Neuronal stem cell (in vitro differentiated cells): ENCODE measurements at regions not wholly inside any gene's neighbourhood (a gene's known extent, or its start where the extent isn't known, plus 50 kb on each side); places are given as distances from the start of the nearest gene placed in this dataset.

ENCODE experiments used
- DNase-seq: peaks from one replicate; pipeline ENCODE4 v3.0.0-alpha.2; 2013; ENCODE audit warnings: low spot score
- H2AFZ ChIP-seq: one replicate; pipeline ENCODE4 v1.6.1; 2013; ENCODE audit warnings: mild to moderate bottlenecking, low read length, inconsistent platforms
- H2AK5ac ChIP-seq: 2 replicates; pipeline ENCODE4 v1.6.1; 2013; ENCODE audit warnings: low read depth, mild to moderate bottlenecking, inconsistent platforms, low read length, moderate library complexity, mixed read lengths
- H2BK120ac ChIP-seq: 2 replicates; pipeline ENCODE4 v1.6.1; 2013; ENCODE audit warnings: low read depth, mild to moderate bottlenecking, inconsistent platforms, low read length, moderate library complexity, mixed read lengths
- H2BK12ac ChIP-seq: one replicate; pipeline ENCODE4 v1.6.1; 2013; ENCODE audit warnings: low read length, inconsistent platforms
- H2BK15ac ChIP-seq: 2 replicates; pipeline ENCODE4 v1.6.1; 2013; ENCODE audit warnings: mild to moderate bottlenecking, low read length, inconsistent platforms, mixed read lengths
- H2BK5ac ChIP-seq: one replicate; pipeline ENCODE4 v1.6.1; 2013; ENCODE audit warnings: inconsistent platforms, mild to moderate bottlenecking, low read length, moderate library complexity
- H3K14ac ChIP-seq: one replicate; pipeline ENCODE4 v1.6.1; 2013; ENCODE audit warnings: low read length, inconsistent platforms
- H3K18ac ChIP-seq: 2 replicates; pipeline ENCODE4 v1.6.1; 2013; ENCODE audit warnings: low read length, inconsistent platforms
- H3K23ac ChIP-seq: 2 replicates; pipeline ENCODE4 v1.6.1; 2013; ENCODE audit warnings: low read depth, mild to moderate bottlenecking, mixed read lengths, low read length, inconsistent platforms; ENCODE audit not compliant: poor library complexity
- H3K27ac ChIP-seq: replicated peaks from 3 replicates; pipeline ENCODE4 v1.5.1; 2013; ENCODE audit warnings: low read length, inconsistent platforms
- H3K27me3 ChIP-seq, 3 experiments: 2 replicates each; pipeline ENCODE4 v1.6.1; 2013; ENCODE audit warnings: low read length in 3 of 3, mild to moderate bottlenecking in 2 of 3, inconsistent platforms in 1 of 3, low read depth in 1 of 3, mixed read lengths in 1 of 3, moderate library complexity in 1 of 3; ENCODE audit not compliant: control insufficient read depth in 3 of 3, insufficient read depth in 3 of 3
- H3K36me3 ChIP-seq, 2 donors: replicated peaks in 1 of 2; 2 replicates each; pipeline ENCODE4 v1.6.1; 2013; ENCODE audit warnings: low read length in 2 of 2; ENCODE audit not compliant: control insufficient read depth in 2 of 2, insufficient read depth in 2 of 2
- H3K4ac ChIP-seq: 2 replicates; pipeline ENCODE4 v1.6.1; 2013; ENCODE audit warnings: inconsistent platforms, mild to moderate bottlenecking, low read length, moderate library complexity
- H3K4me1 ChIP-seq, 2 donors: 1 replicate in 1 of 2; 2 replicates in 1 of 2; pipeline ENCODE4 v1.6.1; 2013; ENCODE audit warnings: low read length in 2 of 2, low read depth in 1 of 2; ENCODE audit not compliant: control insufficient read depth in 2 of 2, insufficient read depth in 1 of 2
- H3K4me2 ChIP-seq: one replicate; pipeline ENCODE4 v1.6.1; 2013; ENCODE audit warnings: mild to moderate bottlenecking, low read length, inconsistent platforms; ENCODE audit not compliant: insufficient read depth, poor library complexity, severe bottlenecking
- H3K4me3 ChIP-seq, 2 donors: 2 replicates each; pipeline ENCODE4 v1.5.1; 2013; ENCODE audit warnings: low read length in 2 of 2, mild to moderate bottlenecking in 2 of 2, inconsistent platforms in 1 of 2, moderate library complexity in 1 of 2
- H3K79me1 ChIP-seq: one replicate; pipeline ENCODE4 v1.6.1; 2013; ENCODE audit warnings: low read depth, mild to moderate bottlenecking, inconsistent platforms, low read length, moderate library complexity
- H3K9ac ChIP-seq: one replicate; pipeline ENCODE4 v1.6.1; 2013; ENCODE audit warnings: mild to moderate bottlenecking, low read depth, low read length, inconsistent platforms; ENCODE audit not compliant: poor library complexity
- H3K9me3 ChIP-seq, 2 donors: replicated peaks in 1 of 2; 2 replicates each; pipeline versions ENCODE3 to v1.6.1; 2013; ENCODE audit warnings: low read length in 2 of 2, mild to moderate bottlenecking in 2 of 2, inconsistent platforms in 1 of 2, low read depth in 1 of 2, mixed read lengths in 1 of 2, moderate library complexity in 1 of 2; ENCODE audit not compliant: control insufficient read depth in 2 of 2, insufficient read depth in 1 of 2
- H4K8ac ChIP-seq: one replicate; pipeline ENCODE4 v1.6.1; 2013; ENCODE audit warnings: low read depth, mild to moderate bottlenecking, inconsistent platforms, low read length, moderate library complexity
- H4K91ac ChIP-seq: one replicate; pipeline ENCODE4 v1.6.1; 2013; ENCODE audit warnings: low read length, low read depth, mild to moderate bottlenecking, inconsistent platforms; ENCODE audit not compliant: poor library complexity
- WGBS, 2 donors: extraction: QIAGEN DNeasy Blood & Tissue Kit; methylation state at CpG; one replicate each; pipeline ENCODE4 v1.1.7; 2013; ENCODE audit warnings: missing lambda C conversion rate in 2 of 2, mixed read lengths in 1 of 2; ENCODE audit not compliant: insufficient read length in 2 of 2, insufficient replicate concordance in 1 of 2; ENCODE audit errors: extremely low coverage in 2 of 2; 5-methylcytosine and 5-hydroxymethylcytosine counted together

DNA sequence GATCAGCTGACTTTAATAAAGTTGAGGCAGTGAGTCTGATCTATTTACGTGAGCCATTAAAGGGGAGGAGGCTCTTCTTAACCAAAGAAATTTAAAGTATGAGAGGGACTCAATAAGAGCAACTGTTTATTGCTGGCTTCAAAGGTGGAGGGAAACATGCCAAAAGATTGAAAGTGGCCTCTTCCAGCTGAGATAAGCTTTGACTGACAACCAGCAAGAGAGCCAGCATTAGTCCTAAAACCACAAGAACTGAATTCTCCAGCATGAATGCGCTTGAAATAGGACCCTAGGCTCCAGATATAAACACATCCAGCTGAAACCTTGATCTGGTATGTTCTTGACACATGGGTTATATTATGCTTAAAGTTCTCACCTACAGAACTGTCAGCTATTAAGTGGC lies 123.1 kb upstream of the GJE1 start:
- Histone ChIP-seq H3K14ac (no peak overlapping the region), H3K23ac (no peak overlapping the region), H3K18ac (no peak overlapping the region), H3K4me3 (no peak overlapping the region), H3K9ac (no peak overlapping the region), H2BK120ac (no peak overlapping the region), H3K4me1 (peaks cover 2 to 3% of the 10 kb centered on the region in 2 donors), H4K91ac (no peak overlapping the region), H3K9me3 (no peaks in the 10 kb centered on the region), H2AFZ (peak overlapping the region; percentile 23), H4K8ac (no peak overlapping the region), H3K79me1 (no peaks in the 10 kb centered on the region), H2BK5ac (no peak overlapping the region), H3K27me3 (no peaks in the 10 kb centered on the region), H3K36me3 (no peaks in the 10 kb centered on the region), H2BK15ac (no peak overlapping the region), H3K27ac (no peak overlapping the region), H3K4ac (no peak overlapping the region), H2AK5ac (no peak overlapping the region), H3K4me2 (no peak overlapping the region), H2BK12ac (no peak overlapping the region)
- no peak for DNase-seq
- WGBS, 2 donors: no CpG with 5 or more reads among the region's 2 CpGs

DNA sequence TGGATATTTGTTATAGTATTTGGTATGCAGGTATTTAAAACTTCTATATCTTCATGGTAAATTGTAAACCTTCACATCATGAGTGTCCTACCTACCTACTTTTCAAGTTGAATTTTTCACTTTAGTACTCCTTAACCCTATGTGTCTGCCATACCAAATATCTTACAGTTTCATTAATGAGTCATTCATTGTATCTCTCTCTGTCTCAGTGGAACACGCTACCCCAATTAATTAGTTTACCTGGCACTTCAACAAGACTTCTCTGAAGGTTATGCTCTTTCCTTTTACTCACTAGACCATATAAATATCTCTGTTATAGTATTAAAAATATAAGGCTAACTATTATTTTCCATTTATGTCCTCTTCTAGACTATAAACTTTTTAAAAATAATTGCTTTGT lies 123.9 kb upstream of the GJE1 start:
- Histone ChIP-seq H2BK12ac (no peak overlapping the region), H3K4ac (no peak overlapping the region), H3K36me3 (no peaks in the 10 kb centered on the region), H3K9ac (no peak overlapping the region), H3K4me1 (no peaks in the 10 kb centered on the region), H3K27ac (no peak overlapping the region), H3K27me3 (no peaks in the 10 kb centered on the region), H3K14ac (no peak overlapping the region), H3K4me3 (no peak overlapping the region), H2BK5ac (no peak overlapping the region), H2AFZ (no peak overlapping the region), H3K18ac (no peak overlapping the region), H4K91ac (no peak overlapping the region), H2BK15ac (no peak overlapping the region), H2BK120ac (no peak overlapping the region), H3K4me2 (no peak overlapping the region), H2AK5ac (no peak overlapping the region), H3K23ac (no peak overlapping the region), H3K9me3 (no peaks in the 10 kb centered on the region), H3K79me1 (no peaks in the 10 kb centered on the region), H4K8ac (no peak overlapping the region)
- no peak for DNase-seq
- WGBS, 2 donors: no CpG with 5 or more reads among the region's 1 CpG

DNA sequence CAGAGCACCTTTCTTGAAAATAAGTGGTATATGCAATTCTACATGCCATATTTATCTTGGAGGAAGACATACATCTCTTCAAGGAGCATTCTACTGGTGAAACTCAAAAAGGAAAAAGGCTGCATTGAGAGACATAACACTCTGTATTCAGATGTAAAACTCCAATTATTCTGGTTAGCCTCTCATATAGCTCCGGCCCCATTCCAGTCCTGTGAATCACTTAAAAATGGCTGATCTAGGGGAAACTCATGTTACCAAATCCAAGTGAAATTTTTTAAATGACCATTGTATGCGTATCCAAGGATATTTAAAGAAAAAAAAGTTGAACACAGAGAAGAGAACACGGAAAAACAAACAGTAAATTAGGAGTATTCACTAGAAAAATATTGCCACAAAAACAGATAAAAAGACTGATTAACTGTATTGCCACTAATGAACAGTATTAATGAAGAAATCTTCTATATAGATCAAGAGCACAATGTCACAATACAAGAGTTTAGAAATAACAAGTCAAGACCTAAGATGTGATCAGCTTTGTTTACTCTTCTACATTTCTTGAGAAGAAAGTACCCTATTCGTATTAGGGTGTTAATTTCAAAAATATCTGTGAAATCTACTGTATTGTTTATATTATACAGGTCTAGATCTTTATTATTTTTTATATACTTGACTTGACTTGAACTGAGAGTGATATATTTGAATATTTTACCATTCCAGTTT lies 124.5 kb upstream of the GJE1 start:
- Histone ChIP-seq H3K4ac (no peak overlapping the region), H3K27ac (no peak overlapping the region), H3K4me2 (no peak overlapping the region), H4K8ac (no peak overlapping the region), H3K14ac (no peak overlapping the region), H3K23ac (no peak overlapping the region), H2BK120ac (no peak overlapping the region), H4K91ac (no peak overlapping the region), H2AK5ac (no peak overlapping the region), H3K79me1 (no peaks in the 10 kb centered on the region), H3K4me1 (no peaks in the 10 kb centered on the region), H2BK15ac (no peak overlapping the region), H3K4me3 (no peak overlapping the region), H3K9me3 (no peaks in the 10 kb centered on the region), H2AFZ (no peak overlapping the region), H3K27me3 (no peaks in the 10 kb centered on the region), H2BK5ac (no peak overlapping the region), H3K36me3 (no peaks in the 10 kb centered on the region), H2BK12ac (no peak overlapping the region), H3K18ac (no peak overlapping the region), H3K9ac (no peak overlapping the region)
- DNase-seq: no peak
- no CpG with 5 or more reads among the region's 4 CpGs for WGBS, 2 donors

DNA sequence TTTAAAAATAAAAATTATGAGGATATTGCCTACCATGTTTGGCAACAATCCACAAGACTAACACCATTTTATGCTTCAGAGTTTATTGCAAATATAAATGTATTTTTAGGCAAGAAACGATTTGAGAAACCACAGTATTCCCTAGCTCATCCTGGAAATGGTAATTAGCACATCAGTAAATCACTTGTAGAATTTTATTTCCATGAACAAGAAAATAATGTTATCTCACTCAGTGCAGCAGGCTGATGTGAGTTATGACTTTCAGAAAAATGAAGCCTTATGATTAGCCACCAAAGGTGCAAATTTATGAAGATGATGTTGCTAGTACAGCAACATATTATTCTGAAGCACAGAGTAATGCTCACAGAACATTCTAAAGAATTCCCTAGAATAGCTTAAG lies 127.7 kb upstream of the GJE1 start:
- H3K4ac ChIP-seq: no peak overlapping the region
- H3K9ac ChIP-seq: no peak overlapping the region
- no peak for DNase-seq
- H3K23ac ChIP-seq: no peak overlapping the region
- WGBS, 2 donors: no CpG with 5 or more reads among the region's 1 CpG
- no peaks in the 10 kb centered on the region for H3K79me1 ChIP-seq
- no peak overlapping the region for H3K14ac ChIP-seq
- H3K9me3 ChIP-seq: no peaks in the 10 kb centered on the region
- H3K4me2 ChIP-seq: no peak overlapping the region
- H2AK5ac ChIP-seq: no peak overlapping the region
- H2AFZ ChIP-seq: no peak overlapping the region
- H4K91ac ChIP-seq: no peak overlapping the region
- no peak overlapping the region for H3K4me3 ChIP-seq
- no peak overlapping the region for H2BK15ac ChIP-seq
- no peak overlapping the region for H2BK5ac ChIP-seq
- H3K27ac ChIP-seq: no peak overlapping the region
- no peak overlapping the region for H3K18ac ChIP-seq
- no peak overlapping the region for H2BK12ac ChIP-seq
- no peak overlapping the region for H4K8ac ChIP-seq
- H2BK120ac ChIP-seq: no peak overlapping the region
- no peaks in the 10 kb centered on the region for H3K36me3 ChIP-seq
- H3K27me3 ChIP-seq: no peaks in the 10 kb centered on the region
- no peaks in the 10 kb centered on the region for H3K4me1 ChIP-seq
